B cell (primary cell): ENCODE measurements at regions not wholly inside any gene's neighbourhood (a gene's known extent, or its start where the extent isn't known, plus 50 kb on each side); places are given as distances from the start of the nearest gene placed in this dataset.

Source experiments
- ATAC-seq: fragments of 200-7000 bp; cut with Tn5 transposase; one replicate; pipeline ENCODE4 v1.10.0; 2021; ENCODE audit warnings: low read depth, mild to moderate bottlenecking, moderate number of reproducible peaks, moderate library complexity
- CTCF ChIA-PET: fragments of 350-600 bp; sonication (Branson Sonifier 250); formaldehyde crosslinking; loops from one replicate; lab custom pipeline; 2021; ENCODE audit warnings: antibody characterized with exemption, inconsistent platforms; lab: Charles Lee
- POLR2A ChIA-PET: fragments of 350-600 bp; sonication (Branson Sonifier 250); formaldehyde crosslinking; loops from one replicate; lab custom pipeline; 2021; ENCODE audit warnings: antibody characterized with exemption; lab: Charles Lee
- DNase-seq: peaks from one replicate; pipeline ENCODE4 v3.0.0; 2013
- H2AFZ ChIP-seq: 2 replicates; pipeline ENCODE4 v1.6.1; 2012; ENCODE audit warnings: mild to moderate bottlenecking, low read depth, low read length; ENCODE audit not compliant: insufficient read depth, poor library complexity, severe bottlenecking
- H3K27ac ChIP-seq, 2 donors: 1 replicate in 1 of 2; 2 replicates in 1 of 2; pipeline ENCODE4 v1.5.1; 2012 to 2013; ENCODE audit warnings: low read length in 2 of 2, mild to moderate bottlenecking in 2 of 2, moderate library complexity in 1 of 2
- H3K27me3 ChIP-seq, 4 experiments: fragments of 200-600 bp in 1 of 4; sonication (generic) in 1 of 4; replicated peaks in 1 of 4; 1 replicate in 2 of 4; 2 replicates in 2 of 4; pipeline versions ENCODE4 v1.6.1 to v1.7.0; 2013 to 2016; ENCODE audit warnings: low read length in 3 of 4, mild to moderate bottlenecking in 2 of 4, mixed read lengths in 1 of 4, moderate library complexity in 1 of 4; ENCODE audit not compliant: insufficient read depth in 4 of 4, control insufficient read depth in 3 of 4; ENCODE audit errors: control extremely low read depth in 1 of 4
- H3K36me3 ChIP-seq, 2 experiments: replicated peaks in 1 of 2; 1 replicate in 1 of 2; 2 replicates in 1 of 2; pipeline versions ENCODE4 v1.6.1 to v1.7.1; 2013; ENCODE audit warnings: low read length in 1 of 2; ENCODE audit not compliant: insufficient read depth in 2 of 2, control insufficient read depth in 1 of 2; ENCODE audit errors: control extremely low read depth in 1 of 2, extremely low read depth in 1 of 2
- H3K4me1 ChIP-seq, 2 donors: fragments of 200-600 bp in 1 of 2; sonication (generic) in 1 of 2; 1 replicate in 1 of 2; 2 replicates in 1 of 2; pipeline versions ENCODE4 v1.5.1 to v1.6.1; 2013 to 2017; ENCODE audit warnings: low read length in 2 of 2; ENCODE audit not compliant: control insufficient read depth in 2 of 2, insufficient read depth in 2 of 2
- H3K4me2 ChIP-seq: replicated peaks from 2 replicates; pipeline ENCODE3; 2012; ENCODE audit warnings: mild to moderate bottlenecking, low read depth, low read length; ENCODE audit not compliant: poor library complexity, severe bottlenecking
- H3K4me3 ChIP-seq, 5 experiments: fragments of 200-600 bp in 1 of 5; sonication (generic) in 1 of 5; 1 replicate in 3 of 5; 2 replicates in 2 of 5; pipeline versions ENCODE4 v1.5.1 to v1.7.0; 2011 to 2016; ENCODE audit warnings: low read length in 4 of 5, mild to moderate bottlenecking in 4 of 5, low read depth in 2 of 5, control low read depth in 1 of 5, moderate library complexity in 1 of 5; ENCODE audit not compliant: insufficient read depth in 1 of 5; ENCODE audit errors: control extremely low read depth in 1 of 5, extremely low read depth in 1 of 5
- H3K79me2 ChIP-seq: fragments of 200-600 bp; sonication (generic); one replicate; pipeline ENCODE4 v1.6.0; 2016; ENCODE audit warnings: low read length; ENCODE audit not compliant: control insufficient read depth, insufficient read depth
- H3K9ac ChIP-seq: fragments of 200-600 bp; sonication (generic); 2 replicates; pipeline ENCODE4 v1.6.1; 2017; ENCODE audit warnings: mild to moderate bottlenecking, low read length, moderate library complexity
- H3K9me3 ChIP-seq, 3 donors: one replicate each; pipeline versions ENCODE4 v1.6.1 to v1.7.1; 2013; ENCODE audit warnings: low read length in 2 of 3; ENCODE audit not compliant: control insufficient read depth in 2 of 3, insufficient read depth in 1 of 3; ENCODE audit errors: control extremely low read depth in 1 of 3
- H4K20me1 ChIP-seq: 2 replicates; pipeline ENCODE4 v1.6.0; 2012; ENCODE audit warnings: mild to moderate bottlenecking, low read length; ENCODE audit not compliant: insufficient read depth, control insufficient read depth, poor library complexity, severe bottlenecking
- H3K27ac Mint-ChIP-seq: one replicate; pipeline ENCODE4 v1.8.0; 2021; ENCODE audit warnings: mixed read lengths
- H3K27me3 Mint-ChIP-seq: one replicate; pipeline ENCODE4 v1.8.0; 2021; ENCODE audit warnings: mixed read lengths
- H3K4me1 Mint-ChIP-seq: one replicate; pipeline ENCODE4 v1.8.0; 2021; ENCODE audit warnings: mixed read lengths
- H3K4me3 Mint-ChIP-seq: one replicate; pipeline ENCODE4 v1.8.0; 2021; ENCODE audit warnings: mixed read lengths
- H3K9me3 Mint-ChIP-seq: one replicate; pipeline ENCODE4 v1.8.0; 2022; ENCODE audit warnings: mixed read lengths; ENCODE audit not compliant: insufficient read depth
- EZH2 ChIP-seq: IDR thresholded peaks from 2 replicates; pipeline ENCODE4 v1.6.1; 2012; ENCODE audit warnings: borderline replicate concordance, low read depth, mild to moderate bottlenecking, moderate library complexity, low read length; ENCODE audit not compliant: insufficient read depth, poor library complexity, severe bottlenecking
- WGBS: methylation state at CpG from one replicate; pipeline ENCODE4 v1.1.5; 2013; ENCODE audit warnings: missing lambda C conversion rate; ENCODE audit not compliant: insufficient coverage; 5-methylcytosine and 5-hydroxymethylcytosine counted together
- intact Hi-C: fragments of 100-400 bp; cut with micrococcal nuclease; formaldehyde crosslinking; loops from one replicate; pipeline ENCODE4 v1.10.0; 2022
- TF ChIP-seq, protein P1 (sequence below): fragments of 200-600 bp; IDR thresholded peaks from one replicate; pipeline ENCODE4 v1.8.0; 2022; ENCODE audit warnings: antibody characterized with exemption, mild to moderate bottlenecking

DNA sequence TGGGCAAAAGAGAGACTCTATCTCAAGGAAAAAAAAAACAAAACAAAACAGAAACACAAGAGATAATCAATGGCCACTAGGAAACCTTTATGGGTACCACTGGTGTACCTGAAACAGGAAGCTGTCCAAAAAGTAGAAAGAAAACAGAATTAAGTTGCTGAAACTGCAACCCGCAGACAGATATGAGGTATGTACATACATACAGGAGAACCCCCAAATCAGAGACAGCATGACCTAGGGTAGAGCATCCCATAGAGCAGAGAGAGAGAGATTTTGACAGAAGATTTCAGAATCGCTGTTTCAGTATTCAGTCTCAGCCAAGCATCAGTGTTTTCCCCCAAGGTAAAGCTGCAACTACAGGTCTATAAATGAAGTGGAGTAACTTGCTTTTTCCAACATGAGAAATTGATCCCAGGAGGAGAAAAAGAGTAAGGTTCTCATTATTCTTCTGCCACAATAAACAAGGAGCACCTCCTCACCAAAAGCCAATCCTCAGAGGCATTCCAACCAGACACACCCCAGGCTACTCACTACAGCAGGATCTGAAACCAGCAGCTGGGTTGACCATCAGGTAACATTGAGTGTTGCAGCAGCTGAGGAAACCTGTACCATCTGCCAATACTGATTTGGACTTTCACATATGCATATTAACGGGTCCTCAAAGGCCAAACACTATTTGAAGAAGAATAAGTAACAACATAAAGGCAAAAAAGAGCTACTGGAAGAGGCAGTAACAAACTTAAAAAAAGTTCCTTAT, 630.0 kb downstream of the TAF11L14 start:
- Histone ChIP-seq H3K27me3 (no peaks in the 10 kb centered on the region), H3K4me1 (no peaks in the 10 kb centered on the region), H3K4me2 (no peak overlapping the region), H3K79me2 (no peaks in the 10 kb centered on the region), H3K4me3 (no peak overlapping the region), H3K36me3 (no peaks in the 10 kb centered on the region), H4K20me1 (no peaks in the 10 kb centered on the region), H3K27ac (no peak overlapping the region), H2AFZ (no peak overlapping the region), H3K9ac (no peak overlapping the region), H3K9me3 (no peaks in the 10 kb centered on the region)
- intact Hi-C loops = no loop called here
- DNase-seq (no peak), ATAC-seq (no peak)
- ChIA-PET POLR2A (no interaction called here), CTCF (no interaction called here)
- Mint-ChIP-seq H3K27me3 (no peaks in the 10 kb centered on the region), H3K9me3 (no peaks in the 10 kb centered on the region), H3K4me1 (no peaks in the 10 kb centered on the region), H3K4me3 (no peak overlapping the region), H3K27ac (no peak overlapping the region)
- no CpG with 5 or more reads among the region's 3 CpGs for WGBS
- TF ChIP-seq, protein P1, sequence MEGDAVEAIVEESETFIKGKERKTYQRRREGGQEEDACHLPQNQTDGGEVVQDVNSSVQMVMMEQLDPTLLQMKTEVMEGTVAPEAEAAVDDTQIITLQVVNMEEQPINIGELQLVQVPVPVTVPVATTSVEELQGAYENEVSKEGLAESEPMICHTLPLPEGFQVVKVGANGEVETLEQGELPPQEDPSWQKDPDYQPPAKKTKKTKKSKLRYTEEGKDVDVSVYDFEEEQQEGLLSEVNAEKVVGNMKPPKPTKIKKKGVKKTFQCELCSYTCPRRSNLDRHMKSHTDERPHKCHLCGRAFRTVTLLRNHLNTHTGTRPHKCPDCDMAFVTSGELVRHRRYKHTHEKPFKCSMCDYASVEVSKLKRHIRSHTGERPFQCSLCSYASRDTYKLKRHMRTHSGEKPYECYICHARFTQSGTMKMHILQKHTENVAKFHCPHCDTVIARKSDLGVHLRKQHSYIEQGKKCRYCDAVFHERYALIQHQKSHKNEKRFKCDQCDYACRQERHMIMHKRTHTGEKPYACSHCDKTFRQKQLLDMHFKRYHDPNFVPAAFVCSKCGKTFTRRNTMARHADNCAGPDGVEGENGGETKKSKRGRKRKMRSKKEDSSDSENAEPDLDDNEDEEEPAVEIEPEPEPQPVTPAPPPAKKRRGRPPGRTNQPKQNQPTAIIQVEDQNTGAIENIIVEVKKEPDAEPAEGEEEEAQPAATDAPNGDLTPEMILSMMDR = no peak
- no peak for TF ChIP-seq EZH2

DNA sequence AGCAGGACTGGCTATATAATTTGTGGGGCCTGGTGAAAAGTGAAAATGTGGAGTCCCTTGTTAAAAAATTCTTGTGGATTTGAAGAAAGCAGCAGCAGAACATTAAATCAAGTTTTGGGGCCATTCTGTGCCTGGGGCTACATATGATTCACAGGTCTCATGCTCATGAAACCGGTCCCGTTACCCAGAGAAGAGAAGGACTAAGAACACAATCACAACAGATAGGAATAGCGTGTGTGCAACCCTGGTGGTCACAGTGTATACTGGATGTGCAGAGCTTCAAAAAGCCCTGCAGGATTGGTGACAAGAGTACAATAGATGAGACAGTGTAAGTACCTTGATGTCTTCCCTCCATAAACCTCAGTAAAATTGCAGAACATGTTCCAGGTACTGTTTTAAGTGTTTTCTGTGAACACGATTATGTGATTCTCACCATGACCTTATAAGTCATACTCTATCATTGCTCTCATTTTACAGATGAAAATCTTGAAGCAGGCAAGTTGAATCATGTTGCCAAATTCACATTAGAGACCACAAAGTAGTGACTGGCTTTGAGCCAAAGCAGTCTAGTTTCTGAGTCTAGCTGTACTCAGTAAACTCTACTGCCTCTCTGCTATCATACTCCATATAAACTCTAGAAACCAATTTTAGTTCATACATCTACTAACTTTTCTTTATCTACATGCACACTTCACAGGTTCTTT, 636.5 kb downstream of the TAF11L14 start:
- ATAC-seq (no peak), DNase-seq (no peak)
- Histone ChIP-seq H3K4me1 (no peaks in the 10 kb centered on the region), H3K36me3 (no peaks in the 10 kb centered on the region), H2AFZ (no peak overlapping the region), H3K79me2 (no peaks in the 10 kb centered on the region), H3K27me3 (peaks cover 0 to 3% (median 0%) of the 10 kb centered on the region in 4 experiments), H3K27ac (no peak overlapping the region), H4K20me1 (no peaks in the 10 kb centered on the region), H3K9me3 (no peaks in the 10 kb centered on the region), H3K4me3 (no peak overlapping the region), H3K9ac (no peak overlapping the region), H3K4me2 (no peak overlapping the region)
- TF ChIP-seq, protein P1 = no peak
- no peak for TF ChIP-seq EZH2
- H3K27me3 Mint-ChIP-seq = peaks cover 4% of the 10 kb centered on the region
- H3K4me3 Mint-ChIP-seq = no peak overlapping the region
- 78% methylated on average over 3 of the region's 4 CpGs for WGBS
- H3K4me1 Mint-ChIP-seq = no peaks in the 10 kb centered on the region
- H3K9me3 Mint-ChIP-seq = no peaks in the 10 kb centered on the region
- ChIA-PET CTCF (interaction anchor here (1.5 kb wide), 1 partner anchor 11 kb away, joined by 3 read pairs; no protein-coding TSS in a partner anchor), POLR2A (no interaction called here)
- H3K27ac Mint-ChIP-seq = no peak overlapping the region
- intact Hi-C loops = no loop called here
